Endothelial cell (in vitro differentiated cells): ENCODE measurements at regions not wholly inside any gene's neighbourhood (a gene's known extent, or its start where the extent isn't known, plus 50 kb on each side); places are given as distances from the start of the nearest gene placed in this dataset.

Experiments used
- DNase-seq: peaks from one replicate; pipeline ENCODE4 v3.0.0; 2021; ENCODE audit warnings: low spot score
- H3K27ac Mint-ChIP-seq: one replicate; pipeline ENCODE4 v1.8.0; 2021; ENCODE audit warnings: mixed read lengths, inconsistent platforms; ENCODE audit not compliant: unreplicated experiment
- H3K27me3 Mint-ChIP-seq: one replicate; pipeline ENCODE4 v1.8.0; 2021; ENCODE audit warnings: mild to moderate bottlenecking, moderate library complexity, mixed read lengths, inconsistent platforms; ENCODE audit not compliant: unreplicated experiment
- H3K36me3 Mint-ChIP-seq: one replicate; pipeline ENCODE4 v1.8.0; 2021; ENCODE audit warnings: mild to moderate bottlenecking, low read depth, mixed read lengths, inconsistent platforms; ENCODE audit not compliant: unreplicated experiment
- H3K4me1 Mint-ChIP-seq: one replicate; pipeline ENCODE4 v1.8.0; 2021; ENCODE audit warnings: mild to moderate bottlenecking, mixed read lengths, inconsistent platforms; ENCODE audit not compliant: unreplicated experiment
- H3K4me3 Mint-ChIP-seq: one replicate; pipeline ENCODE4 v1.8.0; 2021; ENCODE audit warnings: mild to moderate bottlenecking, mixed read lengths, inconsistent platforms; ENCODE audit not compliant: unreplicated experiment
- H3K9me3 Mint-ChIP-seq: one replicate; pipeline ENCODE4 v1.8.0; 2021; ENCODE audit warnings: mixed read lengths, inconsistent platforms; ENCODE audit not compliant: unreplicated experiment
- TF ChIP-seq, protein P1 (sequence below): fragments of 200-600 bp; sonication (generic); IDR thresholded peaks from one replicate; pipeline ENCODE4 v1.5.0; 2021; ENCODE audit warnings: antibody characterized with exemption; ENCODE audit not compliant: unreplicated experiment

GRCh38 chr6:66849843-66850242 is 1142.8 kb upstream of the EYS start:
- no peaks in the 10 kb centered on the region for H3K9me3 Mint-ChIP-seq
- DNase-seq: no peak
- no peaks in the 10 kb centered on the region for H3K36me3 Mint-ChIP-seq
- H3K27me3 Mint-ChIP-seq: no peaks in the 10 kb centered on the region
- no peak overlapping the region for H3K4me3 Mint-ChIP-seq
- no peak overlapping the region for H3K27ac Mint-ChIP-seq
- H3K4me1 Mint-ChIP-seq: peaks cover 4% of the 10 kb centered on the region
- TF ChIP-seq, protein P1, sequence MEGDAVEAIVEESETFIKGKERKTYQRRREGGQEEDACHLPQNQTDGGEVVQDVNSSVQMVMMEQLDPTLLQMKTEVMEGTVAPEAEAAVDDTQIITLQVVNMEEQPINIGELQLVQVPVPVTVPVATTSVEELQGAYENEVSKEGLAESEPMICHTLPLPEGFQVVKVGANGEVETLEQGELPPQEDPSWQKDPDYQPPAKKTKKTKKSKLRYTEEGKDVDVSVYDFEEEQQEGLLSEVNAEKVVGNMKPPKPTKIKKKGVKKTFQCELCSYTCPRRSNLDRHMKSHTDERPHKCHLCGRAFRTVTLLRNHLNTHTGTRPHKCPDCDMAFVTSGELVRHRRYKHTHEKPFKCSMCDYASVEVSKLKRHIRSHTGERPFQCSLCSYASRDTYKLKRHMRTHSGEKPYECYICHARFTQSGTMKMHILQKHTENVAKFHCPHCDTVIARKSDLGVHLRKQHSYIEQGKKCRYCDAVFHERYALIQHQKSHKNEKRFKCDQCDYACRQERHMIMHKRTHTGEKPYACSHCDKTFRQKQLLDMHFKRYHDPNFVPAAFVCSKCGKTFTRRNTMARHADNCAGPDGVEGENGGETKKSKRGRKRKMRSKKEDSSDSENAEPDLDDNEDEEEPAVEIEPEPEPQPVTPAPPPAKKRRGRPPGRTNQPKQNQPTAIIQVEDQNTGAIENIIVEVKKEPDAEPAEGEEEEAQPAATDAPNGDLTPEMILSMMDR: no peak

- TF ChIP-seq, protein P1: no peak
- DNase-seq: no peak
- no peak overlapping the region for H3K27ac Mint-ChIP-seq
- H3K4me3 Mint-ChIP-seq: no peak overlapping the region
- H3K4me1 Mint-ChIP-seq: peaks cover 4% of the 10 kb centered on the region
- H3K9me3 Mint-ChIP-seq: no peaks in the 10 kb centered on the region
- no peaks in the 10 kb centered on the region for H3K27me3 Mint-ChIP-seq
- no peaks in the 10 kb centered on the region for H3K36me3 Mint-ChIP-seq
Measured at GRCh38 chr6:66848244-66848953, 1141.4 kb upstream of the EYS start.

- no peak overlapping the region for H3K27ac Mint-ChIP-seq
- no peak for DNase-seq
- H3K4me1 Mint-ChIP-seq: no peaks in the 10 kb centered on the region
- no peaks in the 10 kb centered on the region for H3K36me3 Mint-ChIP-seq
- no peak overlapping the region for H3K4me3 Mint-ChIP-seq
- H3K27me3 Mint-ChIP-seq: peaks cover 2% of the 10 kb centered on the region
- peaks cover 8% of the 10 kb centered on the region for H3K9me3 Mint-ChIP-seq
- TF ChIP-seq, protein P1: no peak
Measured at GRCh38 chr6:66838764-66839163, 1131.7 kb upstream of the EYS start.

DNA sequence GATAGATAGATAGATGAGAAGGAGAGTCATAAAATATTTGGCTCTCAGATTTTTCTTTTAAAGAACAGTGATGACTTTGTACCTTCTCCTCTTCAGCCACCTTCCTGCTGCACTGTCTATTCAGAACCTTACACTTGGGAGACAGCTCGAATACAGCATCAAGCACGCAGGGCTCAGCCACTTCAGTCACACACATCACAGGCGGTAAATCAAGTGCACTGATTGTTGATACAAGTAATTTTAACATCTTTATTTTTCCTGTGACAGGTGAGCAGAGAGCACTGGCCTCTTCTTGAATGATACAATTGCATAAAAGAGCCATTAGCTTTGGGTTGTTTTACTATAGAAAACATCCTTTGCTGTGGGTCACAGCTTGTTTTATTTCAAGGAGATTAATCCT is 1118.5 kb upstream of the EYS start:
- Mint-ChIP-seq H3K4me3 (no peak overlapping the region), H3K36me3 (no peaks in the 10 kb centered on the region), H3K27ac (no peak overlapping the region), H3K9me3 (no peaks in the 10 kb centered on the region), H3K4me1 (no peaks in the 10 kb centered on the region), H3K27me3 (no peaks in the 10 kb centered on the region)
- DNase-seq: no peak
- TF ChIP-seq, protein P1: no peak

DNA sequence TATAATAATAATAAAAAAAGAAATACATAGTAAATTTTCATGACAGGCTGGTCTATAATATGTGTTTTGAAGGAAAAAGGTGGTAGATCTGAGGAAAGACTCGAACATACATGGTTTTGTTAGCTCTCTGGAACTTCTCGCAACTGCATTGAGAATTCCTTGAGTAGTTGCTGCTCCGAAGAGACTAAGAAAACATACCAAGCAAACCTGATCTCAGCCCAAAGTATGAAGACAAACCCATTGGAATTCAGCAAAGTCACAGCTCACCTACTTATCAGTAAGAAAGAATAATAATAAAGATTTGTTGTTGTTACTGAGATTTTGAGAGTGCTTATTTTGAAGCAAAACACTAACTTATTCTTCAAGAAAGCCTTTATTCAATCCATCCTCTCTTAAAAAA is 1107.1 kb upstream of the EYS start:
- H3K36me3 Mint-ChIP-seq: no peaks in the 10 kb centered on the region
- H3K27ac Mint-ChIP-seq: no peak overlapping the region
- no peaks in the 10 kb centered on the region for H3K4me1 Mint-ChIP-seq
- H3K4me3 Mint-ChIP-seq: no peak overlapping the region
- no peak for DNase-seq
- H3K27me3 Mint-ChIP-seq: no peaks in the 10 kb centered on the region
- peaks cover 5% of the 10 kb centered on the region for H3K9me3 Mint-ChIP-seq
- TF ChIP-seq, protein P1: no peak
